Thyroid gland (tissue), 4 donors: ENCODE measurements at regions not wholly inside any gene's neighbourhood (a gene's known extent, or its start where the extent isn't known, plus 50 kb on each side); places are given as distances from the start of the nearest gene placed in this dataset.

Experiments used
- POLR2A ChIP-seq, 2 donors: fragments of 450-650 bp; IDR thresholded peaks; one replicate each; pipeline ENCODE4 v1.6.1; 2017; ENCODE audit warnings: antibody characterized with exemption in 2 of 2, mild to moderate bottlenecking in 2 of 2, moderate library complexity in 1 of 2
- TF ChIP-seq, protein P1 (sequence below), 6 experiments: fragments of 200-600 bp in 3 of 6; fragments of 450-650 bp in 3 of 6; sonication (generic) in 3 of 6; IDR thresholded peaks; one replicate each; pipeline ENCODE4 v1.5.1; 2016 to 2019; ENCODE audit warnings: antibody characterized with exemption in 6 of 6, mild to moderate bottlenecking in 2 of 6, inconsistent platforms in 1 of 6, moderate library complexity in 1 of 6

GRCh38 chr22:47228767-47229166 lies 466.3 kb downstream of the TBC1D22A start:
- TF ChIP-seq, protein P1, sequence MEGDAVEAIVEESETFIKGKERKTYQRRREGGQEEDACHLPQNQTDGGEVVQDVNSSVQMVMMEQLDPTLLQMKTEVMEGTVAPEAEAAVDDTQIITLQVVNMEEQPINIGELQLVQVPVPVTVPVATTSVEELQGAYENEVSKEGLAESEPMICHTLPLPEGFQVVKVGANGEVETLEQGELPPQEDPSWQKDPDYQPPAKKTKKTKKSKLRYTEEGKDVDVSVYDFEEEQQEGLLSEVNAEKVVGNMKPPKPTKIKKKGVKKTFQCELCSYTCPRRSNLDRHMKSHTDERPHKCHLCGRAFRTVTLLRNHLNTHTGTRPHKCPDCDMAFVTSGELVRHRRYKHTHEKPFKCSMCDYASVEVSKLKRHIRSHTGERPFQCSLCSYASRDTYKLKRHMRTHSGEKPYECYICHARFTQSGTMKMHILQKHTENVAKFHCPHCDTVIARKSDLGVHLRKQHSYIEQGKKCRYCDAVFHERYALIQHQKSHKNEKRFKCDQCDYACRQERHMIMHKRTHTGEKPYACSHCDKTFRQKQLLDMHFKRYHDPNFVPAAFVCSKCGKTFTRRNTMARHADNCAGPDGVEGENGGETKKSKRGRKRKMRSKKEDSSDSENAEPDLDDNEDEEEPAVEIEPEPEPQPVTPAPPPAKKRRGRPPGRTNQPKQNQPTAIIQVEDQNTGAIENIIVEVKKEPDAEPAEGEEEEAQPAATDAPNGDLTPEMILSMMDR (IDR thresholded peaks at IDR 0.05), result no peak
- TF ChIP-seq POLR2A (IDR thresholded peaks at IDR 0.05), result no peak
